Body of pancreas (tissue), 4 donors: ENCODE measurements at regions not wholly inside any gene's neighbourhood (a gene's known extent, or its start where the extent isn't known, plus 50 kb on each side); places are given as distances from the start of the nearest gene placed in this dataset.

ENCODE experiments used
- CTCF ChIP-seq, 7 experiments: fragments of 450-650 bp in 4 of 7; fragments of 200-600 bp in 3 of 7; sonication (generic) in 3 of 7; IDR thresholded peaks; one replicate each; pipeline ENCODE4 v1.5.1; 2016 to 2019; ENCODE audit warnings: antibody characterized with exemption in 7 of 7
- POLR2A ChIP-seq, 3 donors: fragments of 450-650 bp; IDR thresholded peaks; one replicate each; pipeline ENCODE4 v1.6.1; 2016; ENCODE audit warnings: antibody characterized with exemption in 3 of 3, mild to moderate bottlenecking in 2 of 3

- TF ChIP-seq POLR2A (IDR thresholded peaks at IDR 0.05): no peak
- no peak for TF ChIP-seq CTCF (IDR thresholded peaks at IDR 0.05)
These were observed 273.1 kb upstream of the RTL1 start for GRCh38 chr14:101176535-101177205.
